ENCODE measurements at regions not wholly inside any gene's neighbourhood (a gene's known extent, or its start where the extent isn't known, plus 50 kb on each side); places are given as distances from the start of the nearest gene placed in this dataset.

- DNase-seq (ENCODE audit: extremely low spot score, unreplicated experiment): no peak
- Mint-ChIP-seq H3K9me3 (no peaks in the 10 kb centered on the region), H3K4me3 (no peak overlapping the region), H3K4me1 (ENCODE audit: unreplicated experiment) (peaks cover 29% of the 10 kb centered on the region), H3K27ac (no peak overlapping the region), H3K27me3 (no peaks in the 10 kb centered on the region), H3K36me3 (no peaks in the 10 kb centered on the region)
- no peak for TF ChIP-seq CTCF (conservative IDR thresholded peaks at IDR 0.05)
Observed at GRCh38 chr2:12605936-12606335, 110.8 kb upstream of the TRIB2 start.

- peak; percentile 39 for TF ChIP-seq CTCF (conservative IDR thresholded peaks at IDR 0.05)
- Mint-ChIP-seq H3K4me3 (peak overlapping the region; percentile 34), H3K4me1 (ENCODE audit: unreplicated experiment) (peaks cover 29% of the 10 kb centered on the region), H3K27me3 (no peaks in the 10 kb centered on the region), H3K9me3 (no peaks in the 10 kb centered on the region), H3K36me3 (no peaks in the 10 kb centered on the region), H3K27ac (peak overlapping the region; percentile 55)
- DNase-seq (ENCODE audit: extremely low spot score, unreplicated experiment): no peak
Observed at GRCh38 chr2:12606472-12607000, 110.2 kb upstream of the TRIB2 start.

- Mint-ChIP-seq H3K4me1 (ENCODE audit: unreplicated experiment) (peaks cover 28% of the 10 kb centered on the region), H3K4me3 (no peak overlapping the region), H3K27me3 (no peaks in the 10 kb centered on the region), H3K36me3 (no peaks in the 10 kb centered on the region), H3K9me3 (no peaks in the 10 kb centered on the region), H3K27ac (no peak overlapping the region)
- no peak for TF ChIP-seq CTCF (conservative IDR thresholded peaks at IDR 0.05)
- DNase-seq (ENCODE audit: extremely low spot score, unreplicated experiment): no peak
Observed at GRCh38 chr2:12607971-12608370, 108.8 kb upstream of the TRIB2 start.

- no peak for TF ChIP-seq CTCF (conservative IDR thresholded peaks at IDR 0.05)
- Mint-ChIP-seq H3K27ac (no peak overlapping the region), H3K4me3 (no peak overlapping the region), H3K4me1 (ENCODE audit: unreplicated experiment) (peaks cover 14% of the 10 kb centered on the region), H3K27me3 (no peaks in the 10 kb centered on the region), H3K9me3 (no peaks in the 10 kb centered on the region), H3K36me3 (no peaks in the 10 kb centered on the region)
- no peak for DNase-seq (ENCODE audit: extremely low spot score, unreplicated experiment)
Observed at GRCh38 chr2:12610314-12610713, 106.4 kb upstream of the TRIB2 start.

GRCh38 chr2:12612168-12612567 lies 104.6 kb upstream of the TRIB2 start:
- H3K36me3 Mint-ChIP-seq: no peaks in the 10 kb centered on the region
- TF ChIP-seq CTCF (conservative IDR thresholded peaks at IDR 0.05): no peak
- no peaks in the 10 kb centered on the region for H3K27me3 Mint-ChIP-seq

GRCh38 chr2:12612671-12613070 lies 104.1 kb upstream of the TRIB2 start:
- Mint-ChIP-seq H3K27me3 (no peaks in the 10 kb centered on the region), H3K4me1 (ENCODE audit: unreplicated experiment) (peaks cover 3% of the 10 kb centered on the region), H3K27ac (no peak overlapping the region), H3K9me3 (no peaks in the 10 kb centered on the region), H3K4me3 (no peak overlapping the region), H3K36me3 (no peaks in the 10 kb centered on the region)
- no peak for TF ChIP-seq CTCF (conservative IDR thresholded peaks at IDR 0.05)
- no peak for DNase-seq (ENCODE audit: extremely low spot score, unreplicated experiment)

More at GRCh38 chr2:12612168-12612567, 104.6 kb upstream of the TRIB2 start:
- Mint-ChIP-seq H3K4me3 (no peak overlapping the region), H3K9me3 (no peaks in the 10 kb centered on the region), H3K4me1 (ENCODE audit: unreplicated experiment) (peaks cover 3% of the 10 kb centered on the region), H3K27ac (no peak overlapping the region)
- DNase-seq (ENCODE audit: extremely low spot score, unreplicated experiment): no peak
